ENCODE measurements at regions not wholly inside any gene's neighbourhood (a gene's known extent, or its start where the extent isn't known, plus 50 kb on each side); places are given as distances from the start of the nearest gene placed in this dataset.

- no peak for DNase-seq
Measured at GRCh38 chr16:11401161-11402050, 56.1 kb downstream of the RMI2 start.

- no peak for DNase-seq
Measured at GRCh38 chr16:11402051-11402744, 56.9 kb downstream of the RMI2 start.

GRCh38 chr16:11402745-11403533, 57.7 kb downstream of the RMI2 start:
- no peak for DNase-seq

GRCh38 chr16:11403534-11403795, 58.2 kb downstream of the RMI2 start:
- no peak for DNase-seq

- no peak for DNase-seq
Measured at GRCh38 chr16:11403920-11404319, 58.7 kb downstream of the RMI2 start.

- DNase-seq: no peak
Measured at GRCh38 chr16:11404603-11405002, 59.3 kb downstream of the RMI2 start.

GRCh38 chr16:11405331-11406176, 60.3 kb downstream of the RMI2 start:
- no peak for DNase-seq

GRCh38 chr16:11406177-11406560, 60.9 kb downstream of the RMI2 start:
- no peak for DNase-seq

GRCh38 chr16:11407047-11407982, 62.1 kb downstream of the RMI2 start:
- peak; percentile 31 for DNase-seq

- DNase-seq: no peak
Measured at GRCh38 chr16:11408216-11408615, 63.0 kb downstream of the RMI2 start.

- no peak for DNase-seq
Measured at GRCh38 chr16:11409398-11409797, 64.1 kb downstream of the RMI2 start.

GRCh38 chr16:11410376-11411058, 65.3 kb downstream of the RMI2 start:
- no peak for DNase-seq

GRCh38 chr16:11411059-11411550, 65.8 kb downstream of the RMI2 start:
- DNase-seq: no peak

GRCh38 chr16:11412175-11412904, 67.1 kb downstream of the RMI2 start:
- DNase-seq: no peak

- DNase-seq: no peak
Measured at GRCh38 chr16:11412965-11413887, 68.0 kb downstream of the RMI2 start.

- DNase-seq: no peak
Measured at GRCh38 chr16:11413907-11414595, 68.8 kb downstream of the RMI2 start.

GRCh38 chr16:11414815-11415775, 69.8 kb downstream of the RMI2 start:
- DNase-seq: no peak

Measured in SHP77 treated with DMSO at 0.1 percent for 48 hours (cell line).